CD8-positive, alpha-beta memory T cell (primary cell): ENCODE measurements at regions not wholly inside any gene's neighbourhood (a gene's known extent, or its start where the extent isn't known, plus 50 kb on each side); places are given as distances from the start of the nearest gene placed in this dataset.

ENCODE experiments used
- CTCF ChIA-PET: fragments of 350-600 bp; sonication (Branson Sonifier 250); formaldehyde crosslinking; loops from one replicate; lab custom pipeline; 2021; ENCODE audit warnings: antibody characterized with exemption; lab: Charles Lee
- POLR2A ChIA-PET: fragments of 350-600 bp; sonication (Branson Sonifier 250); formaldehyde crosslinking; loops from one replicate; lab custom pipeline; 2021; ENCODE audit warnings: antibody characterized with exemption; lab: Charles Lee
- DNase-seq, 5 donors: peaks; one replicate each; pipeline versions ENCODE4 v3.0.0 to v3.0.0-alpha.2; 2020 to 2022; ENCODE audit warnings: mixed read lengths in 1 of 5
- H3K27ac ChIP-seq: one replicate; pipeline ENCODE4 v1.7.0; 2013; ENCODE audit warnings: low read depth, mild to moderate bottlenecking, low read length, moderate library complexity
- H3K27me3 ChIP-seq: 2 replicates; pipeline ENCODE4 v1.7.0; 2013; ENCODE audit warnings: low read length, mild to moderate bottlenecking; ENCODE audit not compliant: insufficient read depth, poor library complexity, severe bottlenecking
- H3K36me3 ChIP-seq: 2 replicates; pipeline ENCODE4 v1.7.0; 2013; ENCODE audit warnings: mild to moderate bottlenecking, low read length, moderate library complexity; ENCODE audit not compliant: insufficient read depth
- H3K4me1 ChIP-seq: 2 replicates; pipeline ENCODE4 v1.7.0; 2013; ENCODE audit warnings: mild to moderate bottlenecking, low read length, moderate library complexity; ENCODE audit not compliant: insufficient read depth
- H3K4me3 ChIP-seq: 2 replicates; pipeline ENCODE4 v1.7.0; 2013; ENCODE audit warnings: mild to moderate bottlenecking, low read length
- H3K9me3 ChIP-seq: 2 replicates; pipeline ENCODE4 v1.7.0; 2013; ENCODE audit warnings: mild to moderate bottlenecking, low read length
- H3K27ac Mint-ChIP-seq, 8 donors: one replicate each; pipeline ENCODE4 v1.8.0; 2020 to 2021; ENCODE audit warnings: mixed read lengths in 8 of 8, mild to moderate bottlenecking in 6 of 8, inconsistent platforms in 3 of 8, moderate library complexity in 3 of 8
- H3K27me3 Mint-ChIP-seq, 2 donors: one replicate each; pipeline ENCODE4 v1.8.0; 2020 to 2021; ENCODE audit warnings: mixed read lengths in 2 of 2, mild to moderate bottlenecking in 1 of 2, moderate library complexity in 1 of 2
- H3K36me3 Mint-ChIP-seq, 3 donors: one replicate each; pipeline ENCODE4 v1.8.0; 2020 to 2021; ENCODE audit warnings: mixed read lengths in 3 of 3, inconsistent platforms in 1 of 3, mild to moderate bottlenecking in 1 of 3
- H3K4me1 Mint-ChIP-seq, 3 donors: one replicate each; pipeline ENCODE4 v1.8.0; 2020 to 2021; ENCODE audit warnings: mixed read lengths in 3 of 3, inconsistent platforms in 1 of 3, mild to moderate bottlenecking in 1 of 3
- H3K4me3 Mint-ChIP-seq, 7 donors: one replicate each; pipeline ENCODE4 v1.8.0; 2020 to 2021; ENCODE audit warnings: mixed read lengths in 7 of 7, mild to moderate bottlenecking in 6 of 7, moderate library complexity in 4 of 7, inconsistent platforms in 2 of 7
- H3K9me3 Mint-ChIP-seq, 5 donors: one replicate each; pipeline ENCODE4 v1.8.0; 2020 to 2022; ENCODE audit warnings: mixed read lengths in 5 of 5, mild to moderate bottlenecking in 3 of 5, moderate library complexity in 2 of 5, inconsistent platforms in 1 of 5

- H3K9me3 Mint-ChIP-seq, result peaks cover 0 to 3% (median 0%) of the 10 kb centered on the region in 5 donors
- peaks cover 0 to 3% (median 2%) of the 10 kb centered on the region in 3 donors for H3K4me1 Mint-ChIP-seq
- no peaks in the 10 kb centered on the region for H3K9me3 ChIP-seq
- H3K4me3 ChIP-seq, result no peak overlapping the region
- H3K27ac ChIP-seq, result no peak overlapping the region
- POLR2A ChIA-PET, result no interaction called here
- H3K4me1 ChIP-seq, result no peaks in the 10 kb centered on the region
- H3K27me3 Mint-ChIP-seq, result peaks cover 0 to 3% of the 10 kb centered on the region in 2 donors
- no peaks in the 10 kb centered on the region for H3K27me3 ChIP-seq
- no peak for DNase-seq
- no peaks in the 10 kb centered on the region for H3K36me3 ChIP-seq
- CTCF ChIA-PET, result no interaction called here
- no peak overlapping the region for H3K27ac Mint-ChIP-seq
- peak overlapping the region in 1 of 7 donors; percentile 60 for H3K4me3 Mint-ChIP-seq
- no peaks in the 10 kb centered on the region for H3K36me3 Mint-ChIP-seq
These were observed 257.2 kb upstream of the GLI3 start for GRCh38 chr7:42494199-42494710.

GRCh38 chr7:42493436-42494198, 256.6 kb upstream of the GLI3 start:
- H3K36me3 Mint-ChIP-seq, result no peaks in the 10 kb centered on the region
- ChIA-PET POLR2A (no interaction called here), CTCF (no interaction called here)
- Histone ChIP-seq H3K4me3 (no peak overlapping the region), H3K9me3 (no peaks in the 10 kb centered on the region), H3K36me3 (no peaks in the 10 kb centered on the region), H3K4me1 (no peaks in the 10 kb centered on the region), H3K27ac (no peak overlapping the region), H3K27me3 (no peaks in the 10 kb centered on the region)
- H3K27me3 Mint-ChIP-seq, result peaks cover 0 to 3% of the 10 kb centered on the region in 2 donors
- H3K4me1 Mint-ChIP-seq, result peaks cover 0 to 3% (median 2%) of the 10 kb centered on the region in 3 donors
- DNase-seq, result no peak
- peak overlapping the region in 1 of 7 donors; percentile 60 for H3K4me3 Mint-ChIP-seq
- H3K27ac Mint-ChIP-seq, result no peak overlapping the region
- H3K9me3 Mint-ChIP-seq, result peaks cover 0 to 3% (median 0%) of the 10 kb centered on the region in 5 donors

- ChIA-PET POLR2A (no interaction called here), CTCF (no interaction called here)
- H3K4me1 Mint-ChIP-seq, result peaks cover 0 to 3% (median 2%) of the 10 kb centered on the region in 3 donors
- H3K27me3 ChIP-seq, result no peaks in the 10 kb centered on the region
- no peaks in the 10 kb centered on the region for H3K4me1 ChIP-seq
- H3K27ac ChIP-seq, result no peak overlapping the region
- no peaks in the 10 kb centered on the region for H3K9me3 ChIP-seq
- no peak for DNase-seq
- peaks cover 0 to 3% of the 10 kb centered on the region in 2 donors for H3K27me3 Mint-ChIP-seq
- peaks cover 0 to 3% (median 0%) of the 10 kb centered on the region in 5 donors for H3K9me3 Mint-ChIP-seq
- no peak overlapping the region for H3K4me3 ChIP-seq
- no peaks in the 10 kb centered on the region for H3K36me3 Mint-ChIP-seq
- no peaks in the 10 kb centered on the region for H3K36me3 ChIP-seq
- no peak overlapping the region for H3K4me3 Mint-ChIP-seq
- no peak overlapping the region for H3K27ac Mint-ChIP-seq
These were observed 255.9 kb upstream of the GLI3 start for GRCh38 chr7:42492920-42493319.

GRCh38 chr7:42491106-42491505, 254.1 kb upstream of the GLI3 start:
- POLR2A ChIA-PET, result no interaction called here
- Histone ChIP-seq H3K27ac (no peak overlapping the region), H3K27me3 (no peaks in the 10 kb centered on the region), H3K4me3 (no peak overlapping the region), H3K4me1 (no peaks in the 10 kb centered on the region), H3K9me3 (no peaks in the 10 kb centered on the region), H3K36me3 (no peaks in the 10 kb centered on the region)
- no peak overlapping the region for H3K27ac Mint-ChIP-seq
- H3K4me3 Mint-ChIP-seq, result no peak overlapping the region
- peaks cover 0 to 3% of the 10 kb centered on the region in 2 donors for H3K27me3 Mint-ChIP-seq
- no peak for DNase-seq
- CTCF ChIA-PET, result no interaction called here
- peaks cover 0 to 3% (median 2%) of the 10 kb centered on the region in 3 donors for H3K4me1 Mint-ChIP-seq
- no peaks in the 10 kb centered on the region for H3K36me3 Mint-ChIP-seq
- peaks cover 0 to 2% (median 0%) of the 10 kb centered on the region in 5 donors for H3K9me3 Mint-ChIP-seq

- Histone ChIP-seq H3K36me3 (no peaks in the 10 kb centered on the region), H3K4me3 (no peak overlapping the region), H3K27ac (no peak overlapping the region), H3K4me1 (no peaks in the 10 kb centered on the region), H3K9me3 (no peaks in the 10 kb centered on the region), H3K27me3 (no peaks in the 10 kb centered on the region)
- no peak overlapping the region for H3K4me3 Mint-ChIP-seq
- ChIA-PET CTCF (interaction anchor here (1.2 kb wide), 1 partner anchor 12 kb away, joined by 3 read pairs; no protein-coding TSS in a partner anchor), POLR2A (no interaction called here)
- no peaks in the 10 kb centered on the region for H3K9me3 Mint-ChIP-seq
- H3K36me3 Mint-ChIP-seq, result no peaks in the 10 kb centered on the region
- H3K27ac Mint-ChIP-seq, result no peak overlapping the region
- DNase-seq, result no peak
- H3K27me3 Mint-ChIP-seq, result no peaks in the 10 kb centered on the region
- H3K4me1 Mint-ChIP-seq, result peaks cover 0 to 3% (median 2%) of the 10 kb centered on the region in 3 donors
These were observed 252.3 kb upstream of the GLI3 start for GRCh38 chr7:42489299-42489698.

DNA sequence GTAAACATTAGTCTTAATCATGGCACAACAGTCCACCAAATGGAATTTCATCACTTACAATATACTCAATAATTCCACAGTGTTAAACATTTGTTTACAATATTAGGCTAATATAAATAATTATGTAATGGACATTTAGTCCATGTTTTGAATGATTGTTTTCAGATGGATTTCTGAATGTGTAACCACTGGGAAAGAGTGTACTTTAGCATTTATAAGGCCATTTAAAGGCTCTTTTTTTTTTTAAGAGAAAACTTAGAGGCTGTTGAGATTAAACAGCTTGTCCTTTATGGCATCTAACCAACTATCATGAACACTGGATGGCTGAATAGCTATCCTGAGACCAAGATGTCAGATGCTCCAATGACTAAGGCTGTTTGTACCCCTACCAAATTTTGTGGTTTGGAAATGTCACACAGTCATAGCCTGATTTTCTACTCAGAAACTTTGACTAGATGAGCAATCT, 248.3 kb upstream of the GLI3 start:
- Mint-ChIP-seq H3K4me3 (no peak overlapping the region), H3K27ac (no peak overlapping the region), H3K4me1 (no peaks in the 10 kb centered on the region), H3K36me3 (no peaks in the 10 kb centered on the region), H3K9me3 (peaks cover 0 to 4% (median under 1%) of the 10 kb centered on the region in 5 donors), H3K27me3 (no peaks in the 10 kb centered on the region)
- no peak for DNase-seq
- POLR2A ChIA-PET, result no interaction called here
- no peaks in the 10 kb centered on the region for H3K4me1 ChIP-seq
- H3K36me3 ChIP-seq, result no peaks in the 10 kb centered on the region
- H3K9me3 ChIP-seq, result no peaks in the 10 kb centered on the region
- H3K4me3 ChIP-seq, result no peak overlapping the region
- no peaks in the 10 kb centered on the region for H3K27me3 ChIP-seq
- CTCF ChIA-PET, result interaction anchor here (1.5 kb wide), 1 partner anchor 11 kb away, joined by 3 read pairs; no protein-coding TSS in a partner anchor
- no peak overlapping the region for H3K27ac ChIP-seq

DNA sequence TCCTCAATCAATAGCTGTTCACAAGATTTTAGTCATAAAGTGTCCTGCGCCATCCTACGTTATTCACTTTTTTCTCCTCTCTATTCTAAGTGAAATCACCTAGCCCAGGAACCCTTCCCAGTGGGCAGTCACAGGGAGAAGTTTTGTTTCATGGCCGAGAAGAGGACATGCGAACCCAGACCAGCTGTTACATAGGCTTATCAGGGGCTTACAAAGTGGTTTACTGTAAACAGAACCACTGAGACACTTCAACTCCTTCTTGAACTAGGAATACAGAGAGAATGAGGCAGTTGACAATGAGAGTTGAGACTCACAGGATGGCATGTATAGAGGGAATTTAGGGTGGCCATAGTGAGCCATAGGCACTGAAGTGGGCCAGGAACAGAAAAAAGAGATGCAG, 246.9 kb upstream of the GLI3 start:
- CTCF ChIA-PET, result interaction anchor here (1.5 kb wide), 1 partner anchor 13 kb away, joined by 3 read pairs; no protein-coding TSS in a partner anchor
- no peak for DNase-seq
- H3K4me1 Mint-ChIP-seq, result no peaks in the 10 kb centered on the region
- H3K4me3 Mint-ChIP-seq, result no peak overlapping the region
- Histone ChIP-seq H3K4me1 (no peaks in the 10 kb centered on the region), H3K9me3 (no peaks in the 10 kb centered on the region), H3K4me3 (no peak overlapping the region), H3K36me3 (no peaks in the 10 kb centered on the region), H3K27ac (no peak overlapping the region), H3K27me3 (no peaks in the 10 kb centered on the region)
- H3K9me3 Mint-ChIP-seq, result peaks cover 0 to 6% (median 2%) of the 10 kb centered on the region in 5 donors
- no peaks in the 10 kb centered on the region for H3K36me3 Mint-ChIP-seq
- H3K27me3 Mint-ChIP-seq, result no peaks in the 10 kb centered on the region
- POLR2A ChIA-PET, result no interaction called here
- H3K27ac Mint-ChIP-seq, result no peak overlapping the region
